B cell (primary cell): ENCODE measurements at regions not wholly inside any gene's neighbourhood (a gene's known extent, or its start where the extent isn't known, plus 50 kb on each side); places are given as distances from the start of the nearest gene placed in this dataset.
"Not testable (repeated sequence)": the region's sequence is repeated elsewhere in the genome, so short reads cannot be mapped to it uniquely, and the experiment has no call there.

Source experiments
- ATAC-seq: fragments of 200-7000 bp; cut with Tn5 transposase; one replicate; pipeline ENCODE4 v1.10.0; 2021; ENCODE audit warnings: low read depth, mild to moderate bottlenecking, moderate number of reproducible peaks, moderate library complexity
- CTCF ChIA-PET: fragments of 350-600 bp; sonication (Branson Sonifier 250); formaldehyde crosslinking; loops from one replicate; lab custom pipeline; 2021; ENCODE audit warnings: antibody characterized with exemption, inconsistent platforms; lab: Charles Lee
- POLR2A ChIA-PET: fragments of 350-600 bp; sonication (Branson Sonifier 250); formaldehyde crosslinking; loops from one replicate; lab custom pipeline; 2021; ENCODE audit warnings: antibody characterized with exemption; lab: Charles Lee
- DNase-seq: peaks from one replicate; pipeline ENCODE4 v3.0.0; 2013
- H2AFZ ChIP-seq: 2 replicates; pipeline ENCODE4 v1.6.1; 2012; ENCODE audit warnings: mild to moderate bottlenecking, low read depth, low read length; ENCODE audit not compliant: insufficient read depth, poor library complexity, severe bottlenecking
- H3K27ac ChIP-seq, 2 donors: 1 replicate in 1 of 2; 2 replicates in 1 of 2; pipeline ENCODE4 v1.5.1; 2012 to 2013; ENCODE audit warnings: low read length in 2 of 2, mild to moderate bottlenecking in 2 of 2, moderate library complexity in 1 of 2
- H3K27me3 ChIP-seq, 4 experiments: fragments of 200-600 bp in 1 of 4; sonication (generic) in 1 of 4; replicated peaks in 1 of 4; 1 replicate in 2 of 4; 2 replicates in 2 of 4; pipeline versions ENCODE4 v1.6.1 to v1.7.0; 2013 to 2016; ENCODE audit warnings: low read length in 3 of 4, mild to moderate bottlenecking in 2 of 4, mixed read lengths in 1 of 4, moderate library complexity in 1 of 4; ENCODE audit not compliant: insufficient read depth in 4 of 4, control insufficient read depth in 3 of 4; ENCODE audit errors: control extremely low read depth in 1 of 4
- H3K36me3 ChIP-seq, 2 experiments: replicated peaks in 1 of 2; 1 replicate in 1 of 2; 2 replicates in 1 of 2; pipeline versions ENCODE4 v1.6.1 to v1.7.1; 2013; ENCODE audit warnings: low read length in 1 of 2; ENCODE audit not compliant: insufficient read depth in 2 of 2, control insufficient read depth in 1 of 2; ENCODE audit errors: control extremely low read depth in 1 of 2, extremely low read depth in 1 of 2
- H3K4me1 ChIP-seq, 2 donors: fragments of 200-600 bp in 1 of 2; sonication (generic) in 1 of 2; 1 replicate in 1 of 2; 2 replicates in 1 of 2; pipeline versions ENCODE4 v1.5.1 to v1.6.1; 2013 to 2017; ENCODE audit warnings: low read length in 2 of 2; ENCODE audit not compliant: control insufficient read depth in 2 of 2, insufficient read depth in 2 of 2
- H3K4me2 ChIP-seq: replicated peaks from 2 replicates; pipeline ENCODE3; 2012; ENCODE audit warnings: mild to moderate bottlenecking, low read depth, low read length; ENCODE audit not compliant: poor library complexity, severe bottlenecking
- H3K4me3 ChIP-seq, 5 experiments: fragments of 200-600 bp in 1 of 5; sonication (generic) in 1 of 5; 1 replicate in 3 of 5; 2 replicates in 2 of 5; pipeline versions ENCODE4 v1.5.1 to v1.7.0; 2011 to 2016; ENCODE audit warnings: low read length in 4 of 5, mild to moderate bottlenecking in 4 of 5, low read depth in 2 of 5, control low read depth in 1 of 5, moderate library complexity in 1 of 5; ENCODE audit not compliant: insufficient read depth in 1 of 5; ENCODE audit errors: control extremely low read depth in 1 of 5, extremely low read depth in 1 of 5
- H3K79me2 ChIP-seq: fragments of 200-600 bp; sonication (generic); one replicate; pipeline ENCODE4 v1.6.0; 2016; ENCODE audit warnings: low read length; ENCODE audit not compliant: control insufficient read depth, insufficient read depth
- H3K9ac ChIP-seq: fragments of 200-600 bp; sonication (generic); 2 replicates; pipeline ENCODE4 v1.6.1; 2017; ENCODE audit warnings: mild to moderate bottlenecking, low read length, moderate library complexity
- H3K9me3 ChIP-seq, 3 donors: one replicate each; pipeline versions ENCODE4 v1.6.1 to v1.7.1; 2013; ENCODE audit warnings: low read length in 2 of 3; ENCODE audit not compliant: control insufficient read depth in 2 of 3, insufficient read depth in 1 of 3; ENCODE audit errors: control extremely low read depth in 1 of 3
- H4K20me1 ChIP-seq: 2 replicates; pipeline ENCODE4 v1.6.0; 2012; ENCODE audit warnings: mild to moderate bottlenecking, low read length; ENCODE audit not compliant: insufficient read depth, control insufficient read depth, poor library complexity, severe bottlenecking
- H3K27ac Mint-ChIP-seq: one replicate; pipeline ENCODE4 v1.8.0; 2021; ENCODE audit warnings: mixed read lengths
- H3K27me3 Mint-ChIP-seq: one replicate; pipeline ENCODE4 v1.8.0; 2021; ENCODE audit warnings: mixed read lengths
- H3K4me1 Mint-ChIP-seq: one replicate; pipeline ENCODE4 v1.8.0; 2021; ENCODE audit warnings: mixed read lengths
- H3K4me3 Mint-ChIP-seq: one replicate; pipeline ENCODE4 v1.8.0; 2021; ENCODE audit warnings: mixed read lengths
- H3K9me3 Mint-ChIP-seq: one replicate; pipeline ENCODE4 v1.8.0; 2022; ENCODE audit warnings: mixed read lengths; ENCODE audit not compliant: insufficient read depth
- EZH2 ChIP-seq: IDR thresholded peaks from 2 replicates; pipeline ENCODE4 v1.6.1; 2012; ENCODE audit warnings: borderline replicate concordance, low read depth, mild to moderate bottlenecking, moderate library complexity, low read length; ENCODE audit not compliant: insufficient read depth, poor library complexity, severe bottlenecking
- WGBS: methylation state at CpG from one replicate; pipeline ENCODE4 v1.1.5; 2013; ENCODE audit warnings: missing lambda C conversion rate; ENCODE audit not compliant: insufficient coverage; 5-methylcytosine and 5-hydroxymethylcytosine counted together
- intact Hi-C: fragments of 100-400 bp; cut with micrococcal nuclease; formaldehyde crosslinking; loops from one replicate; pipeline ENCODE4 v1.10.0; 2022
- TF ChIP-seq, protein P1 (sequence below): fragments of 200-600 bp; IDR thresholded peaks from one replicate; pipeline ENCODE4 v1.8.0; 2022; ENCODE audit warnings: antibody characterized with exemption, mild to moderate bottlenecking

GRCh38 chr1:166391279-166392066, 224.7 kb upstream of the FAM78B start:
- Mint-ChIP-seq H3K4me1 (no peaks in the 10 kb centered on the region), H3K9me3 (no peaks in the 10 kb centered on the region), H3K27me3 (no peaks in the 10 kb centered on the region), H3K4me3 (no peak overlapping the region), H3K27ac (no peak overlapping the region)
- ChIA-PET CTCF (no interaction called here), POLR2A (no interaction called here)
- H3K4me2 ChIP-seq = no peak overlapping the region
- no peaks in the 10 kb centered on the region for H3K9me3 ChIP-seq
- H3K36me3 ChIP-seq = no peaks in the 10 kb centered on the region
- WGBS = no CpG with 5 or more reads among the region's 5 CpGs
- no peak for DNase-seq
- H3K4me3 ChIP-seq = no peak overlapping the region
- no peaks in the 10 kb centered on the region for H3K79me2 ChIP-seq
- no peak for ATAC-seq
- TF ChIP-seq, protein P1, sequence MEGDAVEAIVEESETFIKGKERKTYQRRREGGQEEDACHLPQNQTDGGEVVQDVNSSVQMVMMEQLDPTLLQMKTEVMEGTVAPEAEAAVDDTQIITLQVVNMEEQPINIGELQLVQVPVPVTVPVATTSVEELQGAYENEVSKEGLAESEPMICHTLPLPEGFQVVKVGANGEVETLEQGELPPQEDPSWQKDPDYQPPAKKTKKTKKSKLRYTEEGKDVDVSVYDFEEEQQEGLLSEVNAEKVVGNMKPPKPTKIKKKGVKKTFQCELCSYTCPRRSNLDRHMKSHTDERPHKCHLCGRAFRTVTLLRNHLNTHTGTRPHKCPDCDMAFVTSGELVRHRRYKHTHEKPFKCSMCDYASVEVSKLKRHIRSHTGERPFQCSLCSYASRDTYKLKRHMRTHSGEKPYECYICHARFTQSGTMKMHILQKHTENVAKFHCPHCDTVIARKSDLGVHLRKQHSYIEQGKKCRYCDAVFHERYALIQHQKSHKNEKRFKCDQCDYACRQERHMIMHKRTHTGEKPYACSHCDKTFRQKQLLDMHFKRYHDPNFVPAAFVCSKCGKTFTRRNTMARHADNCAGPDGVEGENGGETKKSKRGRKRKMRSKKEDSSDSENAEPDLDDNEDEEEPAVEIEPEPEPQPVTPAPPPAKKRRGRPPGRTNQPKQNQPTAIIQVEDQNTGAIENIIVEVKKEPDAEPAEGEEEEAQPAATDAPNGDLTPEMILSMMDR = no peak
- no peak for TF ChIP-seq EZH2
- intact Hi-C loops = no loop called here
- H3K9ac ChIP-seq = no peak overlapping the region
- no peaks in the 10 kb centered on the region for H4K20me1 ChIP-seq
- H3K27me3 ChIP-seq = no peaks in the 10 kb centered on the region
- no peak overlapping the region for H2AFZ ChIP-seq
- no peak overlapping the region for H3K27ac ChIP-seq
- no peaks in the 10 kb centered on the region for H3K4me1 ChIP-seq

DNA sequence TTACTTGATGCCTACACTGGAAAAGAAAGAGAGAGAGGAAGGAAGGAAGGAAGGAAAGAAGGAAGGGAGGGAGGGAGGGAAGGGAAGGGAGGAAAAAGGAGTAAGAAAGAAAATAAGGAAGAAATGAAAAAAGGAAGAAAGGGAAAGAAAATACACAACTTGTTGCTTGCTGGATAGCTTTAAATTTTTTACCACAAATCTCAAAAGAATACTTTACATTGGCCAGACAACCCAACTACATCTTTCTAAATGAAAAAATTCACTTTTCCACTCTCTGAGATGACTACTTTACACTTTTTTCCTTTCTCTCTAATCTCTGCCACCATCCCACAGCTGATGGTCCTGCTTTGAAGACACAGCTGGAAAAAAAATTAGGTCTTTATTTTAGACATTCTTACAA, 228.9 kb upstream of the FAM78B start:
- TF ChIP-seq, protein P1 = no peak
- no peak for TF ChIP-seq EZH2
- no peaks in the 10 kb centered on the region for H3K27me3 Mint-ChIP-seq
- no peaks in the 10 kb centered on the region for H3K27me3 ChIP-seq

GRCh38 chr1:166409253-166410082, 242.7 kb upstream of the FAM78B start:
- H3K4me1 ChIP-seq, H3K4me2 ChIP-seq, H2AFZ ChIP-seq, CTCF ChIA-PET, H4K20me1 ChIP-seq, H3K4me3 ChIP-seq, H3K79me2 ChIP-seq, intact Hi-C loops, H3K27me3 ChIP-seq, H3K36me3 ChIP-seq, H3K4me1 Mint-ChIP-seq, H3K27me3 Mint-ChIP-seq, H3K4me3 Mint-ChIP-seq, H3K27ac ChIP-seq, H3K9ac ChIP-seq, POLR2A ChIA-PET, H3K27ac Mint-ChIP-seq, DNase-seq, ATAC-seq: not testable (repeated sequence)
- peaks cover 12% of the 10 kb centered on the region for H3K9me3 Mint-ChIP-seq
- peaks cover 0 to 14% (median 3%) of the 10 kb centered on the region in 3 donors for H3K9me3 ChIP-seq
- WGBS = 62% methylated on average over 8 of the region's 9 CpGs

More for the DNA sequence above, 228.9 kb upstream of the FAM78B start:
- intact Hi-C loops = no loop called here
- no peak overlapping the region for H3K4me3 Mint-ChIP-seq
- no peak overlapping the region for H3K27ac Mint-ChIP-seq
- Histone ChIP-seq H3K4me2 (no peak overlapping the region), H3K79me2 (no peaks in the 10 kb centered on the region), H2AFZ (no peak overlapping the region), H4K20me1 (no peaks in the 10 kb centered on the region), H3K4me3 (no peak overlapping the region), H3K4me1 (no peaks in the 10 kb centered on the region), H3K36me3 (no peaks in the 10 kb centered on the region), H3K27ac (no peak overlapping the region), H3K9me3 (no peaks in the 10 kb centered on the region), H3K9ac (no peak overlapping the region)
- H3K4me1 Mint-ChIP-seq = no peaks in the 10 kb centered on the region
- POLR2A ChIA-PET = no interaction called here
- no peak for ATAC-seq
- no peak for DNase-seq
- no peaks in the 10 kb centered on the region for H3K9me3 Mint-ChIP-seq
- CTCF ChIA-PET = no interaction called here
